Mucosa of rectum (tissue), 2 donors: ENCODE measurements at regions not wholly inside any gene's neighbourhood (a gene's known extent, or its start where the extent isn't known, plus 50 kb on each side); places are given as distances from the start of the nearest gene placed in this dataset.
"Not testable (repeated sequence)": the region's sequence is repeated elsewhere in the genome, so short reads cannot be mapped to it uniquely, and the experiment has no call there.

Experiments used
- H3K27ac ChIP-seq, 2 donors: one replicate each; pipeline ENCODE4 v1.7.0; 2013; ENCODE audit warnings: inconsistent platforms in 2 of 2, low read depth in 2 of 2, low read length in 2 of 2
- H3K27me3 ChIP-seq, 2 donors: one replicate each; pipeline ENCODE4 v1.7.0; 2013; ENCODE audit warnings: low read length in 2 of 2; ENCODE audit not compliant: control insufficient read depth in 2 of 2, insufficient read depth in 2 of 2
- H3K36me3 ChIP-seq, 2 donors: one replicate each; pipeline ENCODE4 v1.7.0; 2013; ENCODE audit warnings: low read length in 2 of 2; ENCODE audit not compliant: control insufficient read depth in 2 of 2, insufficient read depth in 2 of 2
- H3K4me1 ChIP-seq, 2 donors: one replicate each; pipeline ENCODE4 v1.7.0; 2013; ENCODE audit warnings: low read length in 2 of 2, mild to moderate bottlenecking in 1 of 2; ENCODE audit not compliant: control insufficient read depth in 2 of 2, insufficient read depth in 2 of 2
- H3K4me3 ChIP-seq, 2 donors: one replicate each; pipeline ENCODE4 v1.7.0; 2013; ENCODE audit warnings: low read length in 2 of 2
- H3K9ac ChIP-seq, 2 donors: one replicate each; pipeline ENCODE4 v1.7.0; 2013; ENCODE audit warnings: low read length in 2 of 2, low read depth in 1 of 2, mild to moderate bottlenecking in 1 of 2
- H3K9me3 ChIP-seq, 2 donors: one replicate each; pipeline ENCODE4 v1.7.0; 2013; ENCODE audit warnings: low read length in 2 of 2; ENCODE audit not compliant: control insufficient read depth in 2 of 2
- donor health status: healthy.
- donor health status: Normal muscosa, but diverticular disease.

DNA sequence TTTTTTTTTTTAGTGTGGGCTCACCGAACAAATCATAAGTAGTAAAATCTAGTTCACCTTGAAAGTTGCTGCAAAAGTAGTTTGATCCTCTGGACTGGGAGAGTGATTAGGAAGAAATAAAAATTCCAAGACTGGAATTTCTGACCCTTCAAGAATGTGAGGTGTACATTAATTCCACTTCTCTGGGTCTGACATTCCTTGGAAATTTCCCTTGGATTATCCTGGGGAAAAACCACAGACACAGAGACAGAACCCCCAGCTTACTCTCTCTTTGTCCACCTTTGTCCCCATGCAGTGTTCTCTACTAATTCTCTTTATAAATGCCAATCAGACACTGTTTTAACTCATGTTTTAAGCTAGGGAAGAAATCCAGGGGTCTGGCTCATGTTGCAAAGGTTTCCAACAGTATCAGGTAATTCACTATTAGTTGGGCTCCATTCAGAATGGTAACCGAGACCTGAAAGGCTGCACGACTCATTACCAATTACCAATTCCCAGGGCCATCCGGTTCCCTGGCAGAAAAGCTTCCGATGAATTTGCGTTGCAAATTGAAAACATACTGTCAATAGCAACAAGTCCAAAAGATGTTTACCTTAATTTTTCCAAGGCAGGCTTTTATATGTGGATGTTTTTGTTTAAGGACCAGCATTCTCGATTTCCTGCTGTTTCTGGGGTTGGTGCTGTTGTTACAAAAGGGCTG, 86.3 kb downstream of the BAMBI start:
- Histone ChIP-seq H3K27me3 (no peaks in the 10 kb centered on the region), H3K4me1 (no peaks in the 10 kb centered on the region), H3K27ac (no peak overlapping the region), H3K9ac (no peak overlapping the region), H3K4me3 (no peak overlapping the region), H3K36me3 (no peaks in the 10 kb centered on the region), H3K9me3 (no peaks in the 10 kb centered on the region)

DNA sequence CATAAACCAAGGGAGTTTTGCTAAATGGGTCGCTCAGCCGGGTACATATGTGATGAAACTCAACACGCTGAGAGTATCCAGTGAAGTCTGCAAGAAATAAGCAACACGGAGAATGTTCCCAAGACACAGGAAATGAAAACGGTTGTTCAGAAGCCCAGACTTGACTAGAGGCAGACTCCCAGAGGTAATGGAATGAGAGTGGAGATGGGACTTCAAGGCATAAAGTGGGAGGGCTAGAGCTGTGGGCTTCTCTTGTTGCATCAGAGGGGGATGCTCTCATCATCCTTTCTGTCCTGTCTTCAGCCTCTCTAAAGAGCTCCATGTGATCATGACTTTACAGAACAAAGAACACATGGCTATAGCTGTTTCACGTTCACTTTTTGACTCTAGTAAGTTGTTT, 88.3 kb downstream of the BAMBI start:
- Histone ChIP-seq H3K4me3 (no peak overlapping the region), H3K9me3 (no peaks in the 10 kb centered on the region), H3K27me3 (no peaks in the 10 kb centered on the region), H3K27ac (no peak overlapping the region), H3K36me3 (no peaks in the 10 kb centered on the region), H3K9ac (no peak overlapping the region), H3K4me1 (no peaks in the 10 kb centered on the region)

DNA sequence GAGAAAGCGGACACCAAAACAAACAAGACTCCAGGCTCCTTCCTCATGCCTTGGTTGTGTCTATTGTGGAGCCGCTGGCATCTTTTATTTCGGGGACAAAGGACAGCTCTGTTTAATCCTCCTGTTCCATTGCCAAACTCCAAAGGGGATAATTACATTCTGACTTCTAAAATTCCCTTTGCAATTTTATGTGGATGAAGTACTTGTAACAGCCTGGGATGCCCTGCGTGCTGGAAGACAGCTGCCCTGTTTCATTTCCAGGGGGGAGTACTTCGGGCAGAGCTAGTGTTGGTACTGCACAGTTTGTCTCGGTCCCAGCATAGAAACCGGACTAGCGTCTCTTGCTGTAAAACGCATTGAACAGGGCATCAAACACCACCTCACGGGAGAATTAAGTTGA, 90.9 kb downstream of the BAMBI start:
- H3K27ac ChIP-seq: no peak overlapping the region
- no peaks in the 10 kb centered on the region for H3K27me3 ChIP-seq
- H3K4me1 ChIP-seq: no peaks in the 10 kb centered on the region
- H3K9me3 ChIP-seq: no peaks in the 10 kb centered on the region
- H3K36me3 ChIP-seq: no peaks in the 10 kb centered on the region
- H3K9ac ChIP-seq: no peak overlapping the region
- H3K4me3 ChIP-seq: no peak overlapping the region

GRCh38 chr10:28769091-28769604, 91.8 kb downstream of the BAMBI start:
- Histone ChIP-seq H3K9ac (no peak overlapping the region), H3K4me3 (no peak overlapping the region), H3K27ac (no peak overlapping the region), H3K4me1 (no peaks in the 10 kb centered on the region), H3K27me3 (no peaks in the 10 kb centered on the region), H3K9me3 (no peaks in the 10 kb centered on the region), H3K36me3 (no peaks in the 10 kb centered on the region)

DNA sequence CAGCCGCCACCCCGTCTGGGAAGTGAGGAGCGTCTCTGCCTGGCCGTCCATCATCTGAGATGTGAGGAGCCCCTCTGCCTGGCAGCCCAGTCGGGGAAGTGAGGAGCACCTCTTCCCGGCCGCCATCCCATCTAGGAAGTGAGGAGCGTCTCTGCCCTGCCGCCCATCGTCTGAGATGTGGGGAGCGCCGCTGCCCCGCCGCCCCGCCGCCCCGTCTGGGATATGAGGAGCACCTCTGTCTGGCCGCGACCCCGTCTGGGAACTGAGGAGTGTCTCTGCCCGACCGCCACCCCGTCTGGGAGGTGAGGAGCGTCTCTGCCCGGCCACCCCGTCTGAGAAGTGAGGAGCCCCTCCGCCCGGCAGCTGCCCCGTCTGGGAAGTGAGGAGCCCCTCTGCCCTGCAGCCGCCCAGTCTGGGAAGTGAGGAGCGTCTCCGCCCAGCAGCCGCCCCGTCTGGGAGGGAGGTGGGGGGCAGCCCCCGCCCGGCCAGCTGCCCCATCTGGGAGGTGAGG, 94.3 kb downstream of the BAMBI start:
- not testable (repeated sequence) for H3K36me3 ChIP-seq, H3K27ac ChIP-seq, H3K9ac ChIP-seq, H3K4me1 ChIP-seq, H3K9me3 ChIP-seq, H3K27me3 ChIP-seq, H3K4me3 ChIP-seq

- Histone ChIP-seq H3K4me1 (no peaks in the 10 kb centered on the region), H3K9ac (no peak overlapping the region), H3K27ac (no peak overlapping the region), H3K9me3 (no peaks in the 10 kb centered on the region), H3K27me3 (no peaks in the 10 kb centered on the region), H3K36me3 (no peaks in the 10 kb centered on the region), H3K4me3 (no peak overlapping the region)
These were observed 97.0 kb downstream of the BAMBI start for GRCh38 chr10:28774051-28774995.

GRCh38 chr10:28775773-28776172, 98.5 kb downstream of the BAMBI start:
- no peak overlapping the region for H3K27ac ChIP-seq

GRCh38 chr10:28776519-28776918, 99.2 kb downstream of the BAMBI start:
- H3K27me3 ChIP-seq: no peaks in the 10 kb centered on the region
- H3K9ac ChIP-seq: no peak overlapping the region
- no peaks in the 10 kb centered on the region for H3K9me3 ChIP-seq
- no peak overlapping the region for H3K27ac ChIP-seq
- no peak overlapping the region for H3K4me3 ChIP-seq
- H3K36me3 ChIP-seq: no peaks in the 10 kb centered on the region
- no peaks in the 10 kb centered on the region for H3K4me1 ChIP-seq

More at GRCh38 chr10:28775773-28776172, 98.5 kb downstream of the BAMBI start:
- no peak overlapping the region for H3K9ac ChIP-seq
- H3K9me3 ChIP-seq: no peaks in the 10 kb centered on the region
- H3K27me3 ChIP-seq: no peaks in the 10 kb centered on the region
- no peak overlapping the region for H3K4me3 ChIP-seq
- no peaks in the 10 kb centered on the region for H3K36me3 ChIP-seq
- no peaks in the 10 kb centered on the region for H3K4me1 ChIP-seq

DNA sequence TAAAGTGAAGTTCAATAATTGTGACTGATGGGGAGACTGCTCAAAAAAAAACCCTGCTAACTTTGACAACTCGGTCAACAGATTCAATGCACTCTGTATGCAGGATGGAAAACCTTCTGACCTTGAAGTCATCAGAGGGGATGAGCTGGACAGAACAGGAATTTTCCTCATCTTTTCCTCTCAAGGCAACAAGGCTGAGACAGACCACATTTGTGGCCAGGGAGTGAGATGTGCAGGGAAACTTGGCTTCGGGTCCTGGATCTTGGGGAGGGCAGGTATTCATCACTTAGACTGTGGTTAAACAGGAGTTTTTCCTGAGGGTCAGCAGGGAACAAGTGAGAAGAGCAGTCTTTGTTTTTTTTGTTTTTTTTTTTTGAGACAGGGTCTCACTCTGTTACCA, 100.6 kb downstream of the BAMBI start:
- no peak overlapping the region for H3K9ac ChIP-seq
- no peaks in the 10 kb centered on the region for H3K4me1 ChIP-seq
- H3K9me3 ChIP-seq: no peaks in the 10 kb centered on the region
- no peaks in the 10 kb centered on the region for H3K36me3 ChIP-seq
- H3K4me3 ChIP-seq: no peak overlapping the region
- H3K27me3 ChIP-seq: no peaks in the 10 kb centered on the region
- no peak overlapping the region for H3K27ac ChIP-seq

DNA sequence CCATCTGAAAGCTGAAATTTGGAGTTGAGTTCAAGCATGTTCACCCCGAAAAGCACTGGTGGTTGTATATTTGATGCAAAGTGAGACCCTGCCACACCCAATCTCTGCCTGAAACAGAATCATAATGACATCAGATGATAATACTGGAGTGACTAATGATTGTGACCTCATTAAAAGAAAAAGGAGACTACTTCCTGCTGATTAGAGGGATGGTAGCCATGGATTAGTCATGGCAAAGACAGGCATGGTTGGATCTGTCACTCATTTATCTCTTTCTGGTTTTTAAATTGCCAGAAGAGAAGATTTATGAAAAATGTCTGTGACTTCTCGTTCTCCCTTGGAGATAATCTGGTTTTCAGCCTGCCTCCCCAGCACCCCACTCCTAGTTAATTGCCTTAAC, 101.2 kb downstream of the BAMBI start:
- H3K36me3 ChIP-seq: no peaks in the 10 kb centered on the region

More for the DNA sequence above, 101.2 kb downstream of the BAMBI start:
- H3K9me3 ChIP-seq: no peaks in the 10 kb centered on the region
- H3K4me1 ChIP-seq: no peaks in the 10 kb centered on the region
- H3K4me3 ChIP-seq: no peak overlapping the region
- H3K27ac ChIP-seq: no peak overlapping the region
- H3K9ac ChIP-seq: no peak overlapping the region
- H3K27me3 ChIP-seq: no peaks in the 10 kb centered on the region
